ENCODE measurements at regions not wholly inside any gene's neighbourhood (a gene's known extent, or its start where the extent isn't known, plus 50 kb on each side); places are given as distances from the start of the nearest gene placed in this dataset.
"Not testable (repeated sequence)": the region's sequence is repeated elsewhere in the genome, so short reads cannot be mapped to it uniquely, and the experiment has no call there.

DNA sequence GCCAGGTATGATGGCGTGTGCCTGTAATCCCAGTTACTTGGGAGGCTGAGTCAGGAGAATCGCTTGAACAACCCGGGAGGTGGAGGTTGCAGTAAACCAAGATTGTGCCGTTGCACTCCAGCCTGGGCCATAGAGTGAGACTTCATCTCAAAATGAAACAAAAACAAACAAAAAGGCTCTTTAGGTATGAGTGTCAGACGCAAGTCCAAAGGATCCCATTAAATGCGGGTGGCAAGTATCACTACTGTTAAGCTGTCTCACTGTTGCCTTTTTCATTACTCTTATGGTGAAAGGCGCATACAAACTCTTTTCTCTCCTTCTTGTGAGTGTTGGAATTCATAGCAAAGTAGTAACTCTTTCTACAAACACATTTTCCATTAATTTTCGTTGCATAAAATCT is 688.5 kb upstream of the CHD1 start:
- POLR2A ChIA-PET: no interaction called here
- Mint-ChIP-seq H3K4me1 (ENCODE audit: low read depth) (no peaks in the 10 kb centered on the region), H3K27me3 (no peaks in the 10 kb centered on the region), H3K9me3 (no peaks in the 10 kb centered on the region), H3K27ac (no peak overlapping the region), H3K4me3 (no peak overlapping the region), H3K36me3 (no peaks in the 10 kb centered on the region)
- no peak for DNase-seq
- CTCF ChIA-PET: no interaction called here
- intact Hi-C loops (cut with micrococcal nuclease): no loop called here

DNA sequence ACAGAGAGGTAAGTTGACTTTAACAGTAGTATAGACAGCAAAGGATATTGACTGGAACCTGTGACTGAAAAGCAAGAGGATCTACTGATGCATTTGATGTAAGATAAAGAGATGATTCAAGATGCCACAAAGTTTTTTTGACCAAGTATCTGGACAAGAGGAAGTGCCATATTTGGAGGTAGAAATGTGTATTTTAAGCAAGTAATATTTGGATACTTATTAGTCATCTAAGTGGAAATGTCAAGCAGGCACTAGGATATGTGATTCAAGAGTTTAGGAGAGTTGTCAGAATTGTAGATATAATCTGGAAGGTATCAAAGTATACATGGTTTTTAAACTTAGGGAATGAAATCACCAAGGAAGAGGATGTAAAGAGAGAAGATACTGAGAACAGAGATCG is 686.1 kb upstream of the CHD1 start:
- H3K9me3 Mint-ChIP-seq: no peaks in the 10 kb centered on the region
- ChIA-PET CTCF (no interaction called here), POLR2A (no interaction called here)
- H3K27ac Mint-ChIP-seq: no peak overlapping the region
- no peaks in the 10 kb centered on the region for H3K4me1 Mint-ChIP-seq (ENCODE audit: low read depth)
- H3K36me3 Mint-ChIP-seq: no peaks in the 10 kb centered on the region
- no peaks in the 10 kb centered on the region for H3K27me3 Mint-ChIP-seq
- no peak overlapping the region for H3K4me3 Mint-ChIP-seq
- DNase-seq: no peak
- intact Hi-C loops (cut with micrococcal nuclease): no loop called here

DNA sequence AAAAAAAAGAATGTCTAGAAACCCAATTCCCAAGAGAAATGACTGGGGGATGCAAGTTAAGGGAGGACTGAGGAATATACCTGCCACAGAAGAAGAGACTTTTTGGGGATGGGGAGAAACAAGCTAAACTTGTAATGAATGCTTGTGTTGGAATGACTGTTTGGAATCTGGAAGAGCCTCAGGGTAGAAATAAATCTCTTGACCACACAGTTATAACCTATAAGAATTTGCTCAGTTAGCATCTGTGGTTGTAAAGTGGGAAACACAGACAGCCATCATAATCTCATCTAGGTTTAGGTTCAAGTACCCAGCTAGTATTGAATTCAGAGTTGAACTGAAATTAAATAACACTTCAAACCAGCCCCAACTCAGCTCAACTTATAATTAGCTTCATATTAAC is 678.3 kb upstream of the CHD1 start:
- H3K4me3 Mint-ChIP-seq: no peak overlapping the region
- no peaks in the 10 kb centered on the region for H3K36me3 Mint-ChIP-seq
- ChIA-PET POLR2A (no interaction called here), CTCF (no interaction called here)
- no peak for DNase-seq
- H3K9me3 Mint-ChIP-seq: no peaks in the 10 kb centered on the region
- H3K4me1 Mint-ChIP-seq (ENCODE audit: low read depth): no peaks in the 10 kb centered on the region
- intact Hi-C loops (cut with micrococcal nuclease): no loop called here
- no peaks in the 10 kb centered on the region for H3K27me3 Mint-ChIP-seq
- H3K27ac Mint-ChIP-seq: no peak overlapping the region

DNA sequence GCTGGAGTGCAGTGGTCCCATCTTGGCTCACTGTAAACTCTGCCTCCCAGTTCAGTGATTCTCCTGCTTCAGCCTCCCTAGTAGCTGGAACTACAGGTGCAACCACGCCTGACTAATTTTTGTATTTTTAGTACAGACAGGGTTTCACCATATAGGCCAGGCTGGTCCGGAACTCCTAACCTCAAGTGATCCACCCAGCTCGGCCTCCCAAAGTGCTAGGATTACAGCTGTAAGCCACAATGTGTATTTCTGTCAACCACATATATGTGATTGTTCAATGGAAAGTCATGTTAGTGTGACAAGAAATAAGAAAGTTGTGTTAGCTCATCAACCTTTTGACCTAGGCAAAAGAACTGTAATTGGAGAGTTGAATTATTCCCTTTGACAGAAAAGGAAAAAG is 677.1 kb upstream of the CHD1 start:
- ChIA-PET POLR2A (interaction anchor here (0.6 kb wide), 1 partner anchor 519 kb away, joined by 4 read pairs; no protein-coding TSS in a partner anchor), CTCF (no interaction called here)
- Mint-ChIP-seq H3K4me3 (no peak overlapping the region), H3K4me1 (ENCODE audit: low read depth) (no peaks in the 10 kb centered on the region), H3K36me3 (no peaks in the 10 kb centered on the region), H3K9me3 (no peaks in the 10 kb centered on the region), H3K27me3 (no peaks in the 10 kb centered on the region), H3K27ac (no peak overlapping the region)
- intact Hi-C loops (cut with micrococcal nuclease): no loop called here
- no peak for DNase-seq

DNA sequence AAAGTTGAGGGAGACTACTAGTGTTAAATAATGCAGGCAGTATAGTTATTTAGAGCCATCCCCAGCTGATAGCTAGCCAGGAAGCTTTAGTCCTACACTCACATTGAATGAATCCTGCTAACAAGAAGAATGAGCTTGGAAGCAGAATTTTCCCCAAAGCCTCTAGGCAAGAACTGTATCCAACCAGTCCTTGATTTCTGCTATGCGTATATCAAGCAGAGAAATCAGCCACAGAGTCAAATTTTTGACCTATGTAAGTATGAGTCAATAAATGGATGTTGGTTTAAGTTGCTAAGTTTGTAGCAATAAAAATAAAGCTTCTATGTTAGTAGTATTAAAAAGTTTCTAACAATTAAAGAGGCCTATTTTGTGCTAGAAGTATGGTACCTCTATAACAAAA is 672.1 kb upstream of the CHD1 start:
- Mint-ChIP-seq H3K27ac (no peak overlapping the region), H3K36me3 (no peaks in the 10 kb centered on the region), H3K27me3 (no peaks in the 10 kb centered on the region), H3K4me1 (ENCODE audit: low read depth) (no peaks in the 10 kb centered on the region), H3K9me3 (no peaks in the 10 kb centered on the region), H3K4me3 (no peak overlapping the region)
- ChIA-PET CTCF (no interaction called here), POLR2A (no interaction called here)
- intact Hi-C loops (cut with micrococcal nuclease): no loop called here
- DNase-seq: no peak

DNA sequence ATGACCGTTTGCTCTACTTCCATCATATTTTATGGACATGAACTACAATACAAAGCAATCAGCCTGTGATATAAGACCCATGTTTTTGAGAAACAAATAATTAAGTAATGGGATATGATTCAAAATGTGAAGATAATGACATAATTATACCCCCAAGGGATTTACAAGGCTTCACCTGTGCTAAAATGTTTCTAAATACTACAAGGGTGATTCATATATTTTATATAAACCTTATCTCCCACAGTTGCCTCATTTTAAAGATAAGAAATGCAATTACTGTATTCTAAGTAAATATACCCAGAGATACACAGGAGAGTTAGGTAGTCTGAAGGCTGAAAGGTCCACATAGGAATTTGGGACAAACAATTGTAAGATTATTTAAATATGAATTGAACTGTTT is 662.0 kb upstream of the CHD1 start:
- POLR2A ChIA-PET: no interaction called here
- H3K27me3 Mint-ChIP-seq: no peaks in the 10 kb centered on the region
- no peak overlapping the region for H3K27ac Mint-ChIP-seq
- intact Hi-C loops (cut with micrococcal nuclease): no loop called here
- no peaks in the 10 kb centered on the region for H3K4me1 Mint-ChIP-seq (ENCODE audit: low read depth)
- H3K4me3 Mint-ChIP-seq: no peak overlapping the region
- no peaks in the 10 kb centered on the region for H3K9me3 Mint-ChIP-seq
- no peaks in the 10 kb centered on the region for H3K36me3 Mint-ChIP-seq
- DNase-seq: no peak
- CTCF ChIA-PET: no interaction called here

DNA sequence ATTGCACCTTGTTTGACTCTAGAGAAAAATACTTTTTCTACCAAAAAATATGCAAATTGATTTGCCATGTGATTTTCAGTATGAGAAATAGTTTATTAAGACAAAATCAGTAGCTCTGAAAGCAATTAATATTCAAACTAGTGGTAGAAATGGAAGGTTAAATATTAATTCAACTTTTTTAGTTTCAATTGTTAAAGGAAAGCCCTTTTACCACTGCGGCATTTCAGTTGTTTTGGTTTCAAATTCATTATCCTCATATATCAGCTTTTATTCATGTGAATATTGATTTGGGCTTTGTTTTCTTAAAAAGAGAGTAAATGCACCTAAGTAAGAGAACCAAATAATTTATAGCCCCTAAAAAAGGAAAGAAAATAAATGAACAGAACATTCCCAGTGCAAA is 660.6 kb upstream of the CHD1 start:
- H3K4me1 Mint-ChIP-seq (ENCODE audit: low read depth): no peaks in the 10 kb centered on the region
- ChIA-PET CTCF (no interaction called here), POLR2A (no interaction called here)
- no peak overlapping the region for H3K4me3 Mint-ChIP-seq
- intact Hi-C loops (cut with micrococcal nuclease): no loop called here
- no peak for DNase-seq
- no peaks in the 10 kb centered on the region for H3K27me3 Mint-ChIP-seq
- H3K27ac Mint-ChIP-seq: no peak overlapping the region
- no peaks in the 10 kb centered on the region for H3K9me3 Mint-ChIP-seq
- no peaks in the 10 kb centered on the region for H3K36me3 Mint-ChIP-seq

DNA sequence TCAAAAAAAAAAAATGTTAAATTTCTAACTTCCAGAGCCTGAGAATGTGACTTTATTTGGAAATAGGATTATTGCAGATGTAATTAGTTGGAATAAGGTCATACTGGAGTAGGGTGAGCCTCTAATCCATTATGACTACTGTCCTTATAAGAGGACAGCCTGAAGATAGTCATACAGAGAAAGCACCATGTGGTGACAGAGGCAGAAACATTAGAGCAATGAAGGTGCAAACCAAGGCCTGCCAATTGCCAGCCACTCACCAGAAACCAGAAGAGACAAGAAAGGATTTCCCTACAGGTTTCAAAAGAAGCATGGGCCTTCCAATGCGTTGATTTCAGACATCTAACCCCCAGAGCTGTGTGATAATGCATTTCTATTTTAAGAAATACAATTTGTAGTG is 659.2 kb upstream of the CHD1 start:
- H3K36me3 Mint-ChIP-seq: no peaks in the 10 kb centered on the region
- intact Hi-C loops (cut with micrococcal nuclease): no loop called here
- POLR2A ChIA-PET: no interaction called here
- H3K27me3 Mint-ChIP-seq: no peaks in the 10 kb centered on the region
- no peaks in the 10 kb centered on the region for H3K9me3 Mint-ChIP-seq
- no peak for DNase-seq
- CTCF ChIA-PET: no interaction called here
- no peak overlapping the region for H3K4me3 Mint-ChIP-seq
- no peak overlapping the region for H3K27ac Mint-ChIP-seq
- no peaks in the 10 kb centered on the region for H3K4me1 Mint-ChIP-seq (ENCODE audit: low read depth)

DNA sequence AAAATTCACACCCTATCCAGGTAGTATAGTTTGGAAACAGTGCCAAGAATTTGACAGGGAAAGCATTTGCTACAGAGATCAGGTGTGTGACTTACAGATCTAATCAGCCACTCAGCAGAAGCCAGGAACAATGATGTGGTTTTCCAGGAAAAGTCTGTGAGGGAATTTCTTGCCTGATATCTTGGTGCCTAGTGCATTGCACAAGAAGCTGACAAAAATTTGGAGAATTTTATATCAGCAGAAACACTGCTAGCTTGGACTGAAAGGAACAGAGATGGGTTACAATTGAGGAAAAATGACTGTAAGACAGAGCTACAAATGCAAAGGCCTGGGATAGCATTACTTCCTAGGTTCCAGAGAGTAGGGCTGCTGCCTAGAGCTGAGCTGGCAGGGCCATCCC is 658.1 kb upstream of the CHD1 start:
- intact Hi-C loops (cut with micrococcal nuclease): no loop called here
- ChIA-PET POLR2A (no interaction called here), CTCF (no interaction called here)
- no peaks in the 10 kb centered on the region for H3K36me3 Mint-ChIP-seq
- no peaks in the 10 kb centered on the region for H3K27me3 Mint-ChIP-seq
- no peak overlapping the region for H3K27ac Mint-ChIP-seq
- no peaks in the 10 kb centered on the region for H3K4me1 Mint-ChIP-seq (ENCODE audit: low read depth)
- no peak for DNase-seq
- no peaks in the 10 kb centered on the region for H3K9me3 Mint-ChIP-seq
- no peak overlapping the region for H3K4me3 Mint-ChIP-seq

DNA sequence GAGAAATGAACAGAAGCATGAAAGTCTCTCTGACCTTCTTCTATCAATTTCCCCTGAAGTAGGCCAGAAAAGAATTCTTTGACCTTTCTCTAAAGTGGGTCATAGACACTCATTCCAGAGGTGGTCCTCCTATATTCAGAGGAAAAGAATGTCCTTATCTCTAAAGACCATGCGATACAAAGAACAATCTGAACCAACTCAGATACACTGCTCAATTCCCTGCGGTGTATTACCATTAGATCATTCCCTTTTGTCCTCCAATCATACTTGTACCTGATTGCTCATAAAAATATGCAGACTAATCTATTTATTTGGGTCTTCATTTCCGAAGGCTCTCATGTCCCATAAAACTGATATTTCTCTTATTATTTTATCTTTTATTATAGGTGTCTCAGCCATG is 652.4 kb upstream of the CHD1 start:
- H3K27me3 Mint-ChIP-seq; CTCF ChIA-PET; H3K4me1 Mint-ChIP-seq (ENCODE audit: low read depth); H3K27ac Mint-ChIP-seq; H3K9me3 Mint-ChIP-seq; DNase-seq; H3K4me3 Mint-ChIP-seq; H3K36me3 Mint-ChIP-seq; POLR2A ChIA-PET; intact Hi-C loops (cut with micrococcal nuclease): not testable (repeated sequence)

DNA sequence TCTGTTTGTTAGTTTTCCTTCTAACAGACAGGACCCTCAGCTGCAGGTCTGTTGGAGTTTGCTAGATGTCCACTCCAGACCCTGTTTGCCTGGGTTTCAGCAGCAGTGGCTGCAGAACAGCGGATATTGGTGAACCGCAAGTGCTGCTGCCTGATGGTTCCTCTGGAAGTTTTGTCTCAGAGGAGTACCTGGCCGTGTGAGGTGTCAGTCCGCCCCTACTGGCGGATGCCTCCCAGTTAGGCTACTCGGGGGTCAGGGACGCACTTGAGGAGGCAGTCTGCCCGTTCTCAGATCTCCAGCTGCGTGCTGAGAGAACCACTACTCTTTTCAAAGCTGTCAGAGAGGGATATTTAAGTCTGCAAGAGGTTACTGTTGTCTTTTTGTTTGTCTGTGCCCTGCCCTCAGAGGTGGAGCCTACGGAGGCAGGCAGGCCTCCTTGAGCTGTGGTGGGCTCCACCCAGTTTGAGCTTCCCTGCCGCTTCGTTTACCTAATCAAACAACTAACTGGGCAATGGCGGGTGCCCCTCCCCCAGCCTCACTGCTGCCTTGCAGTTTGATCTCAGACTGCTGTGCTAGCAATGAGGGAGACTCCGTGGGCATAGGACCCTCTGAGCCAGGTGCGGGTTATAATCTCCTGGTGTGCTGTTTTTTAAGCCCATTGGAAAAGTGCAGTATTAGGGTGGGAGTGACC is 634.3 kb upstream of the CHD1 start:
- H3K4me3 Mint-ChIP-seq; H3K4me1 Mint-ChIP-seq (ENCODE audit: low read depth); H3K9me3 Mint-ChIP-seq; POLR2A ChIA-PET; H3K27me3 Mint-ChIP-seq; DNase-seq; H3K27ac Mint-ChIP-seq; CTCF ChIA-PET; H3K36me3 Mint-ChIP-seq; intact Hi-C loops (cut with micrococcal nuclease): not testable (repeated sequence)

DNA sequence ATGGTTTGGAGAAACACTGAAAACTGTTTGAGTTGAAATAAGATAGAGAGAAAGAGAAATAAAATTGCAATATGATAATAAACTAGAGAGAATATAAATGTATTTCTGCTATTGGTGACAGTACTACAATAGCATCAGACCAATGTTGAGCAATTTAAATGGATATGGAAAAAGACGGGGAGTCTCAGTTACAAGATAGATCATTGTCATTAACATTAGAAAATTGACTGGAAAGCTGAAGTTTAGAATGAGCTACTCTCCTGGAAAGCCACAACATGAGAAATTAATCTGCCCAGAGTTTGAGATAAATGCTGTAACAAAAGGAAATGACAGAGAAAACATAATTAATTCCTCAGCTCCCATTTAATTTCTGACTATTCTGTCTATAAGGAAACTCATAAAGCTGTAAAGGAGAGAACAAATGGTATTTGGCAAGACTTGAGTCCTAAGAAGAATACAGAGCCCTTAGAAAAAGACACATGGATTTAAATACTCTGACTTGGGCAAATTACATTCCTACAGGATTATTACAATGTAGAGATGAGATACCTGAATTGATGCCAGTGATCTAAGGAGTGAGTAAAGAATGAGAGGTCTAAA is 624.5 kb upstream of the CHD1 start:
- Mint-ChIP-seq H3K36me3 (no peaks in the 10 kb centered on the region), H3K4me1 (ENCODE audit: low read depth) (no peaks in the 10 kb centered on the region), H3K27me3 (no peaks in the 10 kb centered on the region), H3K4me3 (no peak overlapping the region), H3K27ac (no peak overlapping the region), H3K9me3 (no peaks in the 10 kb centered on the region)
- intact Hi-C loops (cut with micrococcal nuclease): no loop called here
- POLR2A ChIA-PET: no interaction called here
- no peak for DNase-seq
- CTCF ChIA-PET: no interaction called here

DNA sequence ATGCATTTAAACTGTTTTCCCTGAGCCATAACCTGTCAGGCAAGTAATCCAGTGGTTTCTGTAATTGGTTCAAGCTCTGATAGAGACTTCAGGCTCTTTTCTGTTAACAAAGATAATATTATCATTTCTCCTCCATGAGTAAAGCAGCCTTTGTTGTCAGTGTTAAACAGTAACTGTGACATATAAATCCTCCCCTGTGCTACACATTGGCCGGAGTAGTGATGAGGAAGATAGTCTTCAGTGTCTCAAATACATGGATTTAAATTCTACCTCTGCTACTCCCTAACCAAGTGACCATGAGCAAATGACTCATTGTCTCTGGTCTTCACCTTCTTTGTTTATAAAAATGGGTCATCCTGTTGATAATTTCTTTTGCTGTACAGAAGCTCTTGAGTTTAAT is 615.5 kb upstream of the CHD1 start:
- DNase-seq: no peak
- Mint-ChIP-seq H3K36me3 (no peaks in the 10 kb centered on the region), H3K4me1 (ENCODE audit: low read depth) (no peaks in the 10 kb centered on the region), H3K27ac (no peak overlapping the region), H3K9me3 (no peaks in the 10 kb centered on the region), H3K27me3 (no peaks in the 10 kb centered on the region), H3K4me3 (no peak overlapping the region)
- intact Hi-C loops (cut with micrococcal nuclease): no loop called here
- POLR2A ChIA-PET: no interaction called here
- CTCF ChIA-PET: no interaction called here
